HCT116 (cell line): ENCODE measurements at regions not wholly inside any gene's neighbourhood (a gene's known extent, or its start where the extent isn't known, plus 50 kb on each side); places are given as distances from the start of the nearest gene placed in this dataset.

ENCODE experiments used
- EGR1 ChIP-seq: IDR thresholded peaks from 2 replicates; pipeline ENCODE4 v1.6.1; 2012; ENCODE audit warnings: low read depth
- ELF1 ChIP-seq: IDR thresholded peaks from 2 replicates; pipeline ENCODE4 v1.6.1; 2012; ENCODE audit warnings: low read depth, borderline replicate concordance
- EZH2 ChIP-seq: fragments of 200-600 bp; sonication (generic); IDR thresholded peaks from 2 replicates; pipeline ENCODE4 v1.6.1; 2017; ENCODE audit warnings: antibody characterized with exemption, mixed run types
- FOSL1 ChIP-seq: IDR thresholded peaks from 2 replicates; pipeline ENCODE4 v1.6.1; 2012; ENCODE audit warnings: low read depth
- JUND ChIP-seq: IDR thresholded peaks from 2 replicates; pipeline ENCODE4 v1.6.1; 2012
- POLR2A ChIP-seq: IDR thresholded peaks from 2 replicates; pipeline ENCODE4 v1.7.0; 2011; ENCODE audit warnings: borderline replicate concordance; ENCODE audit not compliant: insufficient read depth, insufficient read length; ENCODE audit errors: extremely low read depth
- POLR2AphosphoS5 ChIP-seq: IDR thresholded peaks from 2 replicates; pipeline ENCODE4 v1.6.1; 2011; ENCODE audit warnings: mild to moderate bottlenecking, low read depth, low read length, moderate library complexity
- SIN3A ChIP-seq: IDR thresholded peaks from 2 replicates; pipeline ENCODE4 v1.6.1; 2012; ENCODE audit warnings: low read depth
- SP1 ChIP-seq: IDR thresholded peaks from 2 replicates; pipeline ENCODE4 v1.6.1; 2012; ENCODE audit warnings: low read depth
- TCF7L2 ChIP-seq: IDR thresholded peaks from 2 replicates; pipeline ENCODE4 v1.7.0; 2011; ENCODE audit warnings: borderline replicate concordance, inconsistent platforms; ENCODE audit not compliant: insufficient read depth, insufficient read length; ENCODE audit errors: extremely low read depth
- ZFX ChIP-seq: fragments of 450-650 bp; IDR thresholded peaks from 2 replicates; pipeline ENCODE4 v1.6.1; 2017
- ZNF274 ChIP-seq: fragments of 200-500 bp; sonication (Bioruptor generic); IDR thresholded peaks from 2 replicates; pipeline ENCODE4 v1.6.1; 2014; ENCODE audit warnings: mild to moderate bottlenecking, low read depth, low read length, inconsistent platforms
- TF ChIP-seq, protein P1 (sequence below), 3 experiments: fragments of 200-600 bp in 1 of 3; sonication (generic) in 1 of 3; IDR thresholded peaks in 2 of 3; conservative IDR thresholded peaks in 1 of 3; 2 replicates each; pipeline ENCODE4 v1.5.1; 2012 to 2017; ENCODE audit warnings: low read depth in 2 of 3, low read length in 2 of 3, antibody characterized with exemption in 1 of 3, borderline replicate concordance in 1 of 3, control low read depth in 1 of 3, mild to moderate bottlenecking in 1 of 3, mixed read lengths in 1 of 3, mixed run types in 1 of 3, moderate library complexity in 1 of 3; ENCODE audit not compliant: insufficient read depth in 1 of 3

DNA sequence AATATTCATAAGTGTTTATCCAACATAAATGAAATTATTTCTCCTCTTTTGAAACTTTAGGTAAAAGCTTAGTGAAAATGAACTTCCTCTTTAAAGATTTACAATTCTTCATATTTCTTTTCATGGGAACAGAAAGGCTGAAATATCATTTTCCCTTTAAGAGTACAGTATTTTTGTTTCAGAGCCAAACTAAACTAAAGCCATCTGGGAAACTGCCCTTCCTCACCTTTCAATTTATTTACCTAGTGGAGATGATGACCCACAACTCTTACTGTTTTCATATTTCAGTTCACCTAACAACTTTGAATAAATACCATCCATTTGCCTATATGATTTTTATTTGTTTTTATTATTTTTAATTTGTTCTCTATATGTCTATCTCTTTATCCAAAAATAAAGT is 105.4 kb downstream of the ALX1 start:
- TF ChIP-seq, protein P1, sequence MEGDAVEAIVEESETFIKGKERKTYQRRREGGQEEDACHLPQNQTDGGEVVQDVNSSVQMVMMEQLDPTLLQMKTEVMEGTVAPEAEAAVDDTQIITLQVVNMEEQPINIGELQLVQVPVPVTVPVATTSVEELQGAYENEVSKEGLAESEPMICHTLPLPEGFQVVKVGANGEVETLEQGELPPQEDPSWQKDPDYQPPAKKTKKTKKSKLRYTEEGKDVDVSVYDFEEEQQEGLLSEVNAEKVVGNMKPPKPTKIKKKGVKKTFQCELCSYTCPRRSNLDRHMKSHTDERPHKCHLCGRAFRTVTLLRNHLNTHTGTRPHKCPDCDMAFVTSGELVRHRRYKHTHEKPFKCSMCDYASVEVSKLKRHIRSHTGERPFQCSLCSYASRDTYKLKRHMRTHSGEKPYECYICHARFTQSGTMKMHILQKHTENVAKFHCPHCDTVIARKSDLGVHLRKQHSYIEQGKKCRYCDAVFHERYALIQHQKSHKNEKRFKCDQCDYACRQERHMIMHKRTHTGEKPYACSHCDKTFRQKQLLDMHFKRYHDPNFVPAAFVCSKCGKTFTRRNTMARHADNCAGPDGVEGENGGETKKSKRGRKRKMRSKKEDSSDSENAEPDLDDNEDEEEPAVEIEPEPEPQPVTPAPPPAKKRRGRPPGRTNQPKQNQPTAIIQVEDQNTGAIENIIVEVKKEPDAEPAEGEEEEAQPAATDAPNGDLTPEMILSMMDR (IDR thresholded peaks at IDR 0.05 in 2 of 3, conservative IDR thresholded peaks at IDR 0.05 in 1 of 3; ENCODE audit: borderline replicate concordance in 1 of 3, insufficient read depth in 1 of 3, low read depth in 2 of 3, low read length in 2 of 3): no peak
- TF ChIP-seq ZFX (no peak), EGR1 (no peak), JUND (no peak), EZH2 (no peak), SP1 (no peak), POLR2A (no peak), POLR2AphosphoS5 (no peak), FOSL1 (no peak), ELF1 (no peak), TCF7L2 (no peak), SIN3A (no peak), ZNF274 (no peak)
